Duodenal mucosa (tissue), 2 donors: ENCODE measurements at regions not wholly inside any gene's neighbourhood (a gene's known extent, or its start where the extent isn't known, plus 50 kb on each side); places are given as distances from the start of the nearest gene placed in this dataset.

ENCODE experiments used
- H3K27ac ChIP-seq: one replicate; pipeline ENCODE4 v1.7.0; 2013; ENCODE audit warnings: low read depth, low read length
- H3K27me3 ChIP-seq, 2 donors: one replicate each; pipeline ENCODE4 v1.7.0; 2013; ENCODE audit warnings: low read length in 2 of 2, control low read depth in 1 of 2; ENCODE audit not compliant: insufficient read depth in 2 of 2, control insufficient read depth in 1 of 2
- H3K36me3 ChIP-seq, 2 donors: one replicate each; pipeline ENCODE4 v1.7.0; 2013; ENCODE audit warnings: low read length in 2 of 2, control low read depth in 1 of 2; ENCODE audit not compliant: insufficient read depth in 2 of 2, control insufficient read depth in 1 of 2
- H3K4me1 ChIP-seq, 2 donors: one replicate each; pipeline ENCODE4 v1.7.0; 2013; ENCODE audit warnings: low read length in 2 of 2, control low read depth in 1 of 2; ENCODE audit not compliant: insufficient read depth in 2 of 2, control insufficient read depth in 1 of 2
- H3K4me3 ChIP-seq, 2 donors: one replicate each; pipeline ENCODE4 v1.7.0; 2013; ENCODE audit warnings: low read length in 2 of 2, low read depth in 1 of 2
- H3K9ac ChIP-seq, 2 donors: one replicate each; pipeline ENCODE4 v1.7.0; 2013; ENCODE audit warnings: low read length in 2 of 2, low read depth in 1 of 2
- H3K9me3 ChIP-seq, 2 donors: one replicate each; pipeline ENCODE4 v1.7.0; 2013; ENCODE audit warnings: low read length in 2 of 2, control low read depth in 1 of 2; ENCODE audit not compliant: control insufficient read depth in 1 of 2

DNA sequence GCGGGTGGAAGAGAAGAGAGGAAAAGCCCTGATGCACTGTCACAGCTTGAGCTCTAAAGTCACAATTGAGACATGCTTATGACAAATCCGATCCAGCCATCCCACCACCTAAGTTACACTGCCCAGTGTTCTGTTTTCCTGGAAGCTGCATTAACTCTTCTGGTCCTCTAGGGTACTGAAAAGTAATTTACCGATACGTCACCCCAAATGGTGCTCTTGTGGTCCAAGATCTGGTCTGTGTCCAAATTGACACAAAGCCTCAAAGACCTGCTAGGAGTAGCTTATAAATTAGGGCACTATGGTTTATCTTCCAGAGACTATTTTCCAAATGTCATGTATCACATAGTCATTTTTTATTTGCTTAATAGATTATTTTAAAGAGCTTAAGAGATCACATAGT lies 186.7 kb upstream of the ETAA1 start:
- Histone ChIP-seq H3K36me3 (no peaks in the 10 kb centered on the region), H3K4me3 (no peak overlapping the region), H3K27ac (no peak overlapping the region), H3K9me3 (no peaks in the 10 kb centered on the region), H3K27me3 (no peaks in the 10 kb centered on the region), H3K4me1 (no peaks in the 10 kb centered on the region), H3K9ac (no peak overlapping the region)

DNA sequence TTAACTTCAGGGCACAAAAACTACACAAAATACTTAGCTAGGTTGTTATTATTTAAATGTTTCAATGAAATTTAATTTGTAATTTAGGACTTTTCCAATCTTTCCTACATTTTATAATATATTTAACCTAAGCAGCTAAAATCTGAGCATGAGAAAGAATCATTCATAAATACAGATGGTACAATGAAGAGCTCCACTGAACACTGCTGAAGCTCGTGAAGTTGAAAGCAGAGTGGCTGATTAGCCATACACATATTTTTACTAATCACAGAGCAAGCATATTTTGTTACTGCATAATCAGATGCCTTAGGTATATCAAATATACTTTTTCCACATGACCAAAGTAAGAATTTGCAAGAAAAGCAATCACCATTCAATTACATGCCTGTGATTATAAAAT lies 184.9 kb upstream of the ETAA1 start:
- H3K27ac ChIP-seq = no peak overlapping the region
- H3K4me3 ChIP-seq = no peak overlapping the region
- H3K4me1 ChIP-seq = peaks cover 0 to 4% of the 10 kb centered on the region in 2 donors
- H3K27me3 ChIP-seq = no peaks in the 10 kb centered on the region
- H3K9me3 ChIP-seq = no peaks in the 10 kb centered on the region
- no peak overlapping the region for H3K9ac ChIP-seq
- no peaks in the 10 kb centered on the region for H3K36me3 ChIP-seq

DNA sequence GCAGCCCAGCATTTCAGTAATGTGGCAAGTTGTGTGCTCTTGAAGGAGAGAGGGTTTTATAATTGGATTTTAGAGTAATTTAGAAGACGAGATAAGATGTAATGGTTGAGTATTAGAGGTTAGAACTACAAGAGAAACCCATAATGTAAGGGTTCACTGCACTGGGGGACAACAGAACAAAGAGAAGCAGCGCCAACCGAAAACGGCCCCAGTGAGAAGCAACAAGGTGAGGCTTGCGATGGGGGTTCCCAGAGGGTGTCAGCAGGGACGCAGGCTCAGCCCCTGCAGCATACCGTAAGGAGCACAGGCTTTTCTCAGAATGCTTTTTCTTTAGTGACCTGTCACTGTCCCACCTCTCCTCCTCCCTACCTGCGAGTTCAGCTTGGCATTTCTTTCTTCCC lies 183.9 kb upstream of the ETAA1 start:
- H3K36me3 ChIP-seq = no peaks in the 10 kb centered on the region
- H3K9ac ChIP-seq = no peak overlapping the region
- H3K27ac ChIP-seq = no peak overlapping the region

DNA sequence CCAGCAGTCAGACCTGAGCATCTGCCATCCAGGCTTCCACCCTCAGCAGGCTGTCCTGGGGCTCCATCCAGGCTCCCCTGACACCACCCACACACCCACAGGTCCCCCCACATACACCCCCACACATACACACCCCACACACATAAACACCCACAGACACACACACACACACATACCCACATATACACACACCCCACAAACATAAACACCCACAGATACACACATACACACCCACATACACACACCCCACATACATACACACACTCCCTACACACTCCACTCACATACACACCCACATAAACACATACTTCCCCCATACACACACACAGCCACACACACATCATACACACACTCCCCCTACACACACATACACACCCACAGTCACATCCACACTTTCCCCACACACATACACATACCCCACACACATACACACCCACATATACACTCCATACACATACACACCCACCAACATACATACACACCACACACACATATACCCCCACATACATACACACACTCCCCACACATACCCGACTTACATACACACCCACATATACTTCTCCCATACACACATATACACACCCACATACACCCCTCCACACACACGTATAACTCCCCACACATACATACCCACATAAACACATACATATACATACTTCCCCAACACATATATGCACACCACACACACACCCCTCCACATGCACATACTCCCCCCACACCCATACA lies 183.3 kb upstream of the ETAA1 start:
- Histone ChIP-seq H3K36me3 (no peaks in the 10 kb centered on the region), H3K9me3 (no peaks in the 10 kb centered on the region), H3K27me3 (no peaks in the 10 kb centered on the region), H3K27ac (no peak overlapping the region), H3K4me3 (no peak overlapping the region), H3K4me1 (peaks cover 0 to 4% of the 10 kb centered on the region in 2 donors), H3K9ac (no peak overlapping the region)

More for the DNA sequence above, 183.9 kb upstream of the ETAA1 start:
- Histone ChIP-seq H3K27me3 (no peaks in the 10 kb centered on the region), H3K4me1 (peaks cover 0 to 4% of the 10 kb centered on the region in 2 donors), H3K4me3 (no peak overlapping the region), H3K9me3 (no peaks in the 10 kb centered on the region)

DNA sequence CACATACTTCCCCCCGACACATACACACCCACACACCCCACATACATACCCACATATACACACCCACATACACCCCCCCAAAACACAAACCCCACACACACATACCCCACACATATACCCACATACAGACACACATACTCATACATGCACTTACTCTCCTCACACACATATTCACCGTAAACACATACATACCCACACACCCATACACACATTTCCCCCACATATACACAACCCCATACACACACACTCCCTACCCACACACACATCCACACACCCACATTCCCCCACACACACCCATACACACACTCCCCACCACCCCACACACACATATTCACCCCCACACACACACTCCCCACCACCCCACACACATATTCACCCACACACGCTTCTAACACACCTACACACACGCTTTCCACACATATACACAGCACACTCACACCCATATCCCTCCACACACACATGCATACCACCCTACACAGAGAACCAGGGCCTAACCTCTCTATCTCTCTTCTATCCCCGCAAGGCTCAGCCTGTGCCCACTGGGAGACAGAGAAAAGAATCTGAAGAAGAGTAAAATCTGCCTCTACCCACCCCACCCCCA lies 182.4 kb upstream of the ETAA1 start:
- Histone ChIP-seq H3K27me3 (no peaks in the 10 kb centered on the region), H3K9ac (no peak overlapping the region), H3K4me1 (peaks cover 0 to 4% of the 10 kb centered on the region in 2 donors), H3K4me3 (no peak overlapping the region), H3K9me3 (no peaks in the 10 kb centered on the region), H3K27ac (no peak overlapping the region), H3K36me3 (no peaks in the 10 kb centered on the region)

DNA sequence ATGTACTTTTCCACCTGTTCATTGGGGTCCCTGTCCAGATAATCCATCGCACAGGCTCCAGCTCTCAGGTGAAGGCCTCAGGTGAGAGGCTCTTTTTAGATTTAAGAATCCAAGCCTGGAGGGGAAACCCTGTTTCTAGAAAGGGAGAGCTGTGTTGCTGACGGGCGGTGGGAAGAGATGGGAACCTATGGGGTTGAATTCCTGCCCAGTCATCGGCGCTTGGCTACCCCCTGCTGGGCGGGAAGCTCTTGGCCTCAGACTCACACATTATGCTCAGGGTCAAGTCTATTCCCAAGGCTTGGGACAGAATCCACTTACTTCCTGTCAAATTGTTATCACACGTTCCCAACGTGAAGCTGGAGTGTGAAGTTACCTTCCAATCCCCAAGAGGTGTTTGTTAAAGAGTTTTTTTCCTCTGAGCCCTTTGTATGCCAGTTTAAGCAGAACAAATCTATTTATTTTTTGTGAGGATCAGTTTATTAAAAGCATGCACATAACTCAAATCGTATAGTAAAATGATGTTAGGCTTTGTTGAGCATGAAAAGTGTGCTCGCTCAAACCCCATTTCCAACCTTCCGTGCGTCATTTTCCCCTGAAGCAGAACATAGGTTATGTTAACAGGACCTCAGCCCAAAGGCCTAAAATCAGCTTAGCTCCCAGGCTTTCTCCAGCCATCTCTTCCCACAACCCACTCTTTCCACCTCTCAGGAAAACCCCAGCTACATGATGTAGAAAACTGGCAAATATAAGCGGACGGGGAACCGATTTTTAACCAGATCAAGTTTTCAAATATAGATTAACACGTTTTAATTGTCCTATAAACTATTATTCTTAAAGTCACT lies 181.7 kb upstream of the ETAA1 start:
- no peak overlapping the region for H3K4me3 ChIP-seq
- H3K27ac ChIP-seq = no peak overlapping the region
- H3K27me3 ChIP-seq = no peaks in the 10 kb centered on the region
- H3K9ac ChIP-seq = no peak overlapping the region
- H3K9me3 ChIP-seq = no peaks in the 10 kb centered on the region
- peaks cover 0 to 4% of the 10 kb centered on the region in 2 donors for H3K4me1 ChIP-seq
- no peaks in the 10 kb centered on the region for H3K36me3 ChIP-seq

DNA sequence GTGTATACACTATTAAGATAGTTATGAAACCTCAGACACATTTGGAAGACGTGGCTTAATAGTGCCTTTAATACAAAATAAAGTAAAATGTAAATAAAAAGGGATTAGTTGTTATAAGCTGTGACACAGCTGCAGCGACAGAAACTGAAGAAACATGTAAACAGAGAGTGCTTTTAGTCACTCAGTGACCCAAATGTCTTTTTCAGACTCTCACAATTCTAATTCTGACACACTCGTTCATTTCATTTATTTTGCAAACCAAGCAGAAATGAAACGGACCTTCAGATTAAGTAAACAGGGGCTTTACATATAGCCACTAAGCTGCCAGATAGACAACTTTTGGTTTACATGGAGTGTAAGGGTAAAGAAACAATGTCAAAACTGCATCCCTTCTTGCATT lies 181.0 kb upstream of the ETAA1 start:
- H3K27me3 ChIP-seq = no peaks in the 10 kb centered on the region
- no peaks in the 10 kb centered on the region for H3K36me3 ChIP-seq
- H3K9me3 ChIP-seq = no peaks in the 10 kb centered on the region
- H3K4me1 ChIP-seq = peaks cover 0 to 4% of the 10 kb centered on the region in 2 donors
- no peak overlapping the region for H3K27ac ChIP-seq
- no peak overlapping the region for H3K4me3 ChIP-seq
- no peak overlapping the region for H3K9ac ChIP-seq

DNA sequence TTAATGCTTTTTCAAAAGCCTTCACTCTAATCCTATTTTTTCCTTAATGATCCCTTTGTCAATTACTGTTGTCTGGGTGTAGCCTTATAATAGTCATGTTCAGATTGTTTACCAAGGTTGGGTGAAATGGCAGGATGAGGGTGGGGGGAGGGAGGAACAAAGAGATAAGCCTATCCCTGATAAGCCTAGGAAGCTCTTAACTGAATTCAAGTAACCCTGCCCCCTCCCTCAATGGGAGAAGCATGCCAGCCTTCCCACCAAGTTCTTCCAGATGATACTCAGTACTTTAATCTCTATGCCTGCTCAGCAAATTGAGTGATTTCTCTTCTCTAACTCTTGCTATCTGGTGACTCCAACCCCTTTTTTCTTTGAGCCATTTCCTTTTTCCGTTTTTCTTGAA lies 180.3 kb upstream of the ETAA1 start:
- no peak overlapping the region for H3K9ac ChIP-seq
- no peak overlapping the region for H3K4me3 ChIP-seq
- no peaks in the 10 kb centered on the region for H3K36me3 ChIP-seq
- no peak overlapping the region for H3K27ac ChIP-seq
- no peaks in the 10 kb centered on the region for H3K9me3 ChIP-seq
- H3K27me3 ChIP-seq = no peaks in the 10 kb centered on the region
- H3K4me1 ChIP-seq = peaks cover 0 to 4% of the 10 kb centered on the region in 2 donors

DNA sequence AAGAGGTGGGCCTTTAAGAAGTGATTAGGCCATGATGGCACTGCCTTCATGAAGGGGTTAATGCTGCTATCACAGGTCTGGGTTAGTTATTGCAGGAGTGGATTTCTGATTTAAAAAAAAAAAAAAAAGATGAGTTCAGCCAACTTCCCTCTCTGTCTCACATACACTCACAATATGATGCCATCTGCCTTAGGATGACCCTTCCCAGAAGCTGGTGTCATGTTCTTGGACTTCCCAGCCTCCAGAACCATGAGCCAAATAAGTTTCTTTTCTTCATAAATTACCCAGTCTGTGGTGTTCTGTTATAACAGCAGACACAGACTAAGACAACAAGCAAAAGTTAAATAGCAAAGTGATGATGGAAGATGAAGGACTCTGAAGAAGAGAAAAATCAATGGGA lies 179.7 kb upstream of the ETAA1 start:
- Histone ChIP-seq H3K9ac (no peak overlapping the region), H3K9me3 (no peaks in the 10 kb centered on the region), H3K27ac (no peak overlapping the region), H3K36me3 (no peaks in the 10 kb centered on the region), H3K4me3 (no peak overlapping the region), H3K4me1 (peaks cover 0 to 4% of the 10 kb centered on the region in 2 donors), H3K27me3 (no peaks in the 10 kb centered on the region)

DNA sequence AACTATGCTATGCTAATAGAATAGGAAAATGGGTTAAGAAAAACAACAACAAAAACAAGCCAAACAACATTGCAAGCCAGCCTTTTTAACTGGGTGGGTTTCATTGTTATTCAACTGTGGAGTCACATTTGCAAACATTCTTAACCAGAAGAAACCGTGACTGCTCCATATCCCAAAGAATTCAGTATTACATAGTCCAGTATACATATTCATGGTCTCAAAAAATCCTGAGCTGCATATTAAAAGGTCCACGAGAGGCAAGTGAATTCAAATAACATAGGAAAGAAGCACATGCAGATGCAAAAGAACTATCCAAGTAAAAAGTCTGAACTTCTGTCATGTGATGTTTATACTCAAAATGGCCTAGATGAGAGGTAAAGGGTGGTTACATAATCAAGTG lies 179.1 kb upstream of the ETAA1 start:
- no peak overlapping the region for H3K4me3 ChIP-seq
- H3K36me3 ChIP-seq = no peaks in the 10 kb centered on the region
- H3K27ac ChIP-seq = no peak overlapping the region
- H3K4me1 ChIP-seq = peaks cover 0 to 4% of the 10 kb centered on the region in 2 donors
- H3K9ac ChIP-seq = no peak overlapping the region
- no peaks in the 10 kb centered on the region for H3K27me3 ChIP-seq
- no peaks in the 10 kb centered on the region for H3K9me3 ChIP-seq
